Upper lobe of left lung (tissue), 6 donors: ENCODE measurements at regions not wholly inside any gene's neighbourhood (a gene's known extent, or its start where the extent isn't known, plus 50 kb on each side); places are given as distances from the start of the nearest gene placed in this dataset.

Source experiments
- ATAC-seq, 2 donors: fragments of 200-7000 bp; cut with Tn5 transposase; one replicate each; pipeline ENCODE4 v1.9.1; 2022; ENCODE audit warnings: mild to moderate bottlenecking in 2 of 2, moderate library complexity in 2 of 2; ENCODE audit not compliant: low FRiP score in 2 of 2
- DNase-seq, 2 donors: peaks; one replicate each; pipeline ENCODE4 v3.0.0-alpha.2; 2019 to 2020
- H3K27ac ChIP-seq, 4 donors: fragments of 200-600 bp; sonication (generic); one replicate each; pipeline ENCODE4 v1.5.1; 2016 to 2019
- H3K27me3 ChIP-seq, 4 donors: fragments of 200-600 bp; sonication (generic); one replicate each; pipeline ENCODE4 v1.5.1; 2017 to 2019
- H3K36me3 ChIP-seq, 4 donors: fragments of 200-600 bp; sonication (generic); one replicate each; pipeline ENCODE4 v1.5.1; 2016 to 2019
- H3K4me1 ChIP-seq, 4 donors: fragments of 200-600 bp; sonication (generic); one replicate each; pipeline ENCODE4 v1.5.1; 2018 to 2019
- H3K4me3 ChIP-seq, 4 donors: fragments of 200-600 bp; sonication (generic); one replicate each; pipeline ENCODE4 v1.5.1; 2017 to 2019; ENCODE audit warnings: mild to moderate bottlenecking in 2 of 4, moderate library complexity in 1 of 4
- H3K9me3 ChIP-seq, 4 donors: fragments of 200-600 bp; sonication (generic); one replicate each; pipeline ENCODE4 v1.5.1; 2018 to 2019
- CTCF ChIP-seq, 6 experiments: fragments of 450-650 bp in 4 of 6; fragments of 200-600 bp in 2 of 6; sonication (generic) in 2 of 6; IDR thresholded peaks; one replicate each; pipeline ENCODE4 v1.5.1; 2016 to 2019; ENCODE audit warnings: antibody characterized with exemption in 6 of 6
- EP300 ChIP-seq, 4 donors: sonication (generic); formaldehyde crosslinking; IDR thresholded peaks; one replicate each; pipeline ENCODE4 v1.5.1; 2017; ENCODE audit warnings: antibody characterized with exemption in 4 of 4, control low read depth in 2 of 4
- POLR2A ChIP-seq, 4 donors: fragments of 450-650 bp; IDR thresholded peaks; one replicate each; pipeline ENCODE4 v1.5.1; 2016 to 2017; ENCODE audit warnings: antibody characterized with exemption in 4 of 4, mild to moderate bottlenecking in 2 of 4
- POLR2AphosphoS5 ChIP-seq, 2 donors: sonication (generic); formaldehyde crosslinking; IDR thresholded peaks; one replicate each; pipeline ENCODE4 v1.5.1; 2017; ENCODE audit warnings: antibody characterized with exemption in 2 of 2
- WGBS, 2 donors: methylation state at CpG; one replicate each; pipeline ENCODE4 v1.1.5; 2017 to 2018; 5-methylcytosine and 5-hydroxymethylcytosine counted together
- donor health status: DM: no; HTN: no; CAD: no; lungs with moderate emphysema.
- donor health status: DM: no; HTN: yes; CAD: no; lungs with severe emphysema.

- H3K4me3 ChIP-seq: no peak overlapping the region
- H3K27me3 ChIP-seq: peaks cover 0 to 3% (median 0%) of the 10 kb centered on the region in 4 donors
- H3K4me1 ChIP-seq: peaks cover 4 to 23% (median 14%) of the 10 kb centered on the region in 4 donors
- H3K27ac ChIP-seq: no peak overlapping the region
- no peaks in the 10 kb centered on the region for H3K9me3 ChIP-seq
- DNase-seq (no peak), ATAC-seq (no peak)
- no peaks in the 10 kb centered on the region for H3K36me3 ChIP-seq
- 73 to 78% methylated on average over 4 of the region's 4 CpGs for WGBS, 2 donors
- TF ChIP-seq CTCF (IDR thresholded peaks at IDR 0.05) (no peak), EP300 (IDR thresholded peaks at IDR 0.05) (no peak), POLR2AphosphoS5 (IDR thresholded peaks at IDR 0.05) (no peak), POLR2A (IDR thresholded peaks at IDR 0.05) (no peak)
Observed at GRCh38 chr20:1833728-1834726, 61.2 kb upstream of the SIRPA start.

DNA sequence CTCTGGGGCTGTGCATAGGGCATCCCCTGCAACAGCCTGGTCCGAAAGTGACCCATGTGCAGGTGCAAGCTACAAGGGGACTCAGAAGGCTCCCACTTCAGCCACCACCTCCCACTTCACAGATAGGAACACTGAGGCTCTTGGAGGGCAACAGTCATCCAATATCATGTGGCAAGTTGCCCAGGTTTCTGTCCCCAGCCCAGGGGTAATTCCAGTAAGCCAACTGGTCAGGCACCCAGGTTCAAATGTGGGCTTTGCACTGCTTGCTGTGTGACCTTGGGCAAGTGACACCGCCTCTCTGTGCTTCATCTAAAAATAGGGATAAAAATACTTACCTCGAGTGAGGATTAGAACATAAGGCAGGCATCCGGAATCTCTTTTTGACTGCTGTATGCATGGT lies 62.0 kb upstream of the SIRPA start:
- WGBS, 2 donors: 76 to 91% methylated on average over 3 to 4 of the region's 4 CpGs
- DNase-seq (no peak), ATAC-seq (no peak)
- TF ChIP-seq EP300 (IDR thresholded peaks at IDR 0.05) (no peak), POLR2AphosphoS5 (IDR thresholded peaks at IDR 0.05) (no peak), CTCF (IDR thresholded peaks at IDR 0.05) (no peak), POLR2A (IDR thresholded peaks at IDR 0.05) (no peak)
- H3K27me3 ChIP-seq: no peaks in the 10 kb centered on the region
- H3K4me1 ChIP-seq: peaks cover 4 to 23% (median 16%) of the 10 kb centered on the region in 4 donors
- H3K36me3 ChIP-seq: no peaks in the 10 kb centered on the region
- H3K9me3 ChIP-seq: no peaks in the 10 kb centered on the region
- no peak overlapping the region for H3K4me3 ChIP-seq
- H3K27ac ChIP-seq: no peak overlapping the region

DNA sequence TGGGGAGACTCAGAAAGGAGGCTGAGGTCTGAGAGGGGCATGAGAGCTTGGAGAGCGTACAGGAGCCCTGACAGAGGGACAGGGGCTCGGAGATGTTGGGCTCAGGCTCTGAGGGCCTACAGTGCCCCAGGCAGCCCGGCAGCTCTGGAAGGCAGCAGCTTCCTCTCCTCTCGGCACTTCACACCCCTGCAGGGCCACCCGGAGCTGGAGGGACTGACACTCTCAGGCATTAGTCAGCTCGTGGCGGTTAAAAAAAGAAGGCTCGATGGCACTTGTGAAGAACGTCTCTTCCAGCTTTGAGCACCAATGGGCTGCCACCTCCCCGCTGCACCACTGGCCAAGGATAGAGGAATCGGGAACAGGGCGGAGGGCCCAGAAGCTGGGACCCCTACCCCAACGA lies 62.6 kb upstream of the SIRPA start:
- TF ChIP-seq EP300 (IDR thresholded peaks at IDR 0.05) (no peak), POLR2A (IDR thresholded peaks at IDR 0.05) (no peak), POLR2AphosphoS5 (IDR thresholded peaks at IDR 0.05) (no peak), CTCF (IDR thresholded peaks at IDR 0.05) (no peak)
- DNase-seq (no peak), ATAC-seq (no peak)
- Histone ChIP-seq H3K36me3 (no peaks in the 10 kb centered on the region), H3K4me3 (no peak overlapping the region), H3K9me3 (no peaks in the 10 kb centered on the region), H3K27ac (no peak overlapping the region), H3K27me3 (no peaks in the 10 kb centered on the region), H3K4me1 (peaks cover 7 to 24% (median 18%) of the 10 kb centered on the region in 4 donors)
- WGBS, 2 donors: 47 to 53% methylated on average over 13 of the region's 13 CpGs

DNA sequence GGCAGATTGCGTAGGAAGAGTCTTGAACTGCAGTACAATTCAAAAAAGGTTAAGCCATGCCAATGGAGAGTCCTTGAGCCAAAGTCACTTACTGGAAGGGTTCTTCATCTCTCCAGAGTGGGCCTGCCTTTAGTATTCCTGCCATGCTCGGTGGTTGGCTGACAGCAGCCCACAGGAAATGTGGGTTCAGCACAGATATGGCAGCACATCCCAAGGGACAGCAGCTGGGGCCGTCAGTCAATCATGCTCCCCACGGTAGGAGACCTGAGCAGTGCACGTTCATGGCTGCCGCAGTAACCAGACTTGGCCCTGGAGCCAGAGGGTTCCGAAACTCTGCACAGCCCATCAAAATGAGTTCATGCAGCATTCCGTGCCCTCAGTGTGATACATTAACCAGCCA lies 63.6 kb upstream of the SIRPA start:
- no peak for DNase-seq
- no peaks in the 10 kb centered on the region for H3K36me3 ChIP-seq
- 83 to 84% methylated on average over 5 to 8 of the region's 8 CpGs for WGBS, 2 donors
- H3K4me3 ChIP-seq: no peak overlapping the region
- TF ChIP-seq POLR2AphosphoS5 (IDR thresholded peaks at IDR 0.05): no peak
- no peak for TF ChIP-seq EP300 (IDR thresholded peaks at IDR 0.05)
- TF ChIP-seq POLR2A (IDR thresholded peaks at IDR 0.05): no peak
- TF ChIP-seq CTCF (IDR thresholded peaks at IDR 0.05): no peak
- peak overlapping the region in 1 of 4 donors; percentile 27 for H3K27ac ChIP-seq
- no peaks in the 10 kb centered on the region for H3K27me3 ChIP-seq
- peaks cover 8 to 25% (median 18%) of the 10 kb centered on the region in 4 donors for H3K4me1 ChIP-seq
- ATAC-seq: no peak
- no peaks in the 10 kb centered on the region for H3K9me3 ChIP-seq
